ENCODE measurements at regions not wholly inside any gene's neighbourhood (a gene's known extent, or its start where the extent isn't known, plus 50 kb on each side); places are given as distances from the start of the nearest gene placed in this dataset.

DNA sequence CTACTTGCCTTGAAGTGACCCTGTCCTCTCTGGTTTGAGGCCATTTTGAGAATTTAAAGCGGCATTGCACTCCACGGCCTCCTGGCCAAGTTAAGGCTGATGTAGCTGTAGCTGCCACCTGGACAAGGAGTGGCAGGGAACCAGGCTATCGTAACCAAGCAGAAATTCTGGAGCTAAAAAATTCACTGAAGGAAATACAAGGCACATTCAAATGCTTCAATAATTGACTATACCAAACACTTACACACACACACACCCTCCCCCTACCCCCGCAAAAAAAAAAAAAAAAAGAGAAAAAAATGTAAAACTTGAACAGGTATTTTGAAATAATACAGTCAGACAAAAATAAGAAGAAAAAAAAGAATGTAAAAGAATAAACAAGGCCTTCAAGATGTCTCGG lies 409.0 kb upstream of the SEMA3A start:
- TF ChIP-seq, protein P1, sequence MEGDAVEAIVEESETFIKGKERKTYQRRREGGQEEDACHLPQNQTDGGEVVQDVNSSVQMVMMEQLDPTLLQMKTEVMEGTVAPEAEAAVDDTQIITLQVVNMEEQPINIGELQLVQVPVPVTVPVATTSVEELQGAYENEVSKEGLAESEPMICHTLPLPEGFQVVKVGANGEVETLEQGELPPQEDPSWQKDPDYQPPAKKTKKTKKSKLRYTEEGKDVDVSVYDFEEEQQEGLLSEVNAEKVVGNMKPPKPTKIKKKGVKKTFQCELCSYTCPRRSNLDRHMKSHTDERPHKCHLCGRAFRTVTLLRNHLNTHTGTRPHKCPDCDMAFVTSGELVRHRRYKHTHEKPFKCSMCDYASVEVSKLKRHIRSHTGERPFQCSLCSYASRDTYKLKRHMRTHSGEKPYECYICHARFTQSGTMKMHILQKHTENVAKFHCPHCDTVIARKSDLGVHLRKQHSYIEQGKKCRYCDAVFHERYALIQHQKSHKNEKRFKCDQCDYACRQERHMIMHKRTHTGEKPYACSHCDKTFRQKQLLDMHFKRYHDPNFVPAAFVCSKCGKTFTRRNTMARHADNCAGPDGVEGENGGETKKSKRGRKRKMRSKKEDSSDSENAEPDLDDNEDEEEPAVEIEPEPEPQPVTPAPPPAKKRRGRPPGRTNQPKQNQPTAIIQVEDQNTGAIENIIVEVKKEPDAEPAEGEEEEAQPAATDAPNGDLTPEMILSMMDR (IDR thresholded peaks at IDR 0.05), result no peak
- TF ChIP-seq POLR2A (IDR thresholded peaks at IDR 0.05), result no peak
